ENCODE measurements at regions not wholly inside any gene's neighbourhood (a gene's known extent, or its start where the extent isn't known, plus 50 kb on each side); places are given as distances from the start of the nearest gene placed in this dataset.

- TF ChIP-seq CTCF (IDR thresholded peaks at IDR 0.05; ENCODE audit: low read length) (no peak), EZH2 (IDR thresholded peaks at IDR 0.05; ENCODE audit: borderline replicate concordance, low read length) (no peak)
These were observed 352.1 kb downstream of the MMUT start for GRCh38 chr6:49110916-49111315.

Measured in OCI-LY1 (cell line).